ENCODE measurements at regions not wholly inside any gene's neighbourhood (a gene's known extent, or its start where the extent isn't known, plus 50 kb on each side); places are given as distances from the start of the nearest gene placed in this dataset.

DNA sequence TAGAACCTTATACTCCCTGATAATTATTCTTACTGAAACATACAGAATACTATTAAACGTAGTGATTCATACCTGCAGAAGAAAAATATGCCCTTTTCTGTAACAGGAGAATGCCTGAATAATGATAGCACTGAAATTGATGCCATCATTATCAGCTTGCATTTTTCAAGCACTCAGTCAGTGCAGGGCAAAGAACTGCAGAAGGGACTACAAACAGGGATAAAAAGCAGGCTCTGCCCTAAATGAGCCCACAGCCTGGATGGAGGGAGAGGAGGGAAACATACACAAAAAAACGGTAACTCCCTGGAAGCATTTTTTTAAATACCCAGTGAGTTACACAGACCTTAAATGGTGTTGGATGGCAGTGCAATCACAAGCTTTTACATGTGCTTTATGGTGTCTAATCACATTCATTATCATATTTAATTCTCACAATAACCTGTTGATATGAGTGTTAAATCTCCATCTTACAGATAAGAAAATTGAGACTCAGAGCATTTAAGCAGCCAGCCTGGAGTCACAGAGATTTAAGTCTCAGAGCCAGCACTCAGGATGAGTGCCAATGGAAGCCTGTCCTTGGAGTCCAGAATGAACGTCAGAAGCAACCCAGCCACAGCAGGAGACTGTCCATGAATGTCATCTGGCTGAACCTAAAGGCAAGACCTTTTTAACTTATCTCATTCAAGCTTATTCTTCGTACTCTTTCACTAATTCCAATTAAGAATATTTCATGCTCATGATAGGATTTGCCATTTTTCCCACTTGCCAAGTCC, 139.3 kb upstream of the CTNNA2 start:
- Histone ChIP-seq H3K36me3 (replicated peaks in 1 of 2; ENCODE audit: control insufficient read depth in 1 of 2, insufficient read depth in 2 of 2, low read length in 2 of 2) (no peaks in the 10 kb centered on the region), H3K4me3 (replicated peaks in 1 of 3; ENCODE audit: insufficient read depth in 1 of 3, low read depth in 2 of 3, low read length in 3 of 3) (no peak overlapping the region), H3K79me2 (ENCODE audit: insufficient read depth, low read length) (no peaks in the 10 kb centered on the region), H4K20me1 (ENCODE audit: insufficient read depth, low read length) (no peaks in the 10 kb centered on the region), H3K4me2 (ENCODE audit: low read depth, low read length) (no peak overlapping the region), H3K9me3 (ENCODE audit: low read length) (no peaks in the 10 kb centered on the region), H2AFZ (ENCODE audit: low read length) (no peak overlapping the region), H3K4me1 (ENCODE audit: insufficient read depth, low read length) (no peaks in the 10 kb centered on the region), H3K9ac (ENCODE audit: insufficient read depth, low read depth, low read length) (no peak overlapping the region), H3K27ac (ENCODE audit: extremely low read length, insufficient read depth, low read length) (no peak overlapping the region), H3K27me3 (ENCODE audit: control insufficient read depth in 1 of 2, insufficient read depth in 2 of 2, low read length in 2 of 2) (peaks cover 0 to 16% of the 10 kb centered on the region in 2 experiments; a peak in 2 of 5 replicates)
- WGBS (ENCODE audit: low lambda C conversion rate): 0% methylated on average over 3 of the region's 4 CpGs
- in situ Hi-C loops (cut with HindIII; ENCODE audit: extremely low pct_ligation_motif_present, low pct_unique_long_range_greater_than_20kb) (no loop called here), intact Hi-C loops (cut with micrococcal nuclease; ENCODE audit: unreplicated experiment) (no loop called here)
- no peak for TF ChIP-seq HOXA3 (CRISPR knock-in tag; IDR thresholded peaks at IDR 0.05)
- TF ChIP-seq, protein P1, sequence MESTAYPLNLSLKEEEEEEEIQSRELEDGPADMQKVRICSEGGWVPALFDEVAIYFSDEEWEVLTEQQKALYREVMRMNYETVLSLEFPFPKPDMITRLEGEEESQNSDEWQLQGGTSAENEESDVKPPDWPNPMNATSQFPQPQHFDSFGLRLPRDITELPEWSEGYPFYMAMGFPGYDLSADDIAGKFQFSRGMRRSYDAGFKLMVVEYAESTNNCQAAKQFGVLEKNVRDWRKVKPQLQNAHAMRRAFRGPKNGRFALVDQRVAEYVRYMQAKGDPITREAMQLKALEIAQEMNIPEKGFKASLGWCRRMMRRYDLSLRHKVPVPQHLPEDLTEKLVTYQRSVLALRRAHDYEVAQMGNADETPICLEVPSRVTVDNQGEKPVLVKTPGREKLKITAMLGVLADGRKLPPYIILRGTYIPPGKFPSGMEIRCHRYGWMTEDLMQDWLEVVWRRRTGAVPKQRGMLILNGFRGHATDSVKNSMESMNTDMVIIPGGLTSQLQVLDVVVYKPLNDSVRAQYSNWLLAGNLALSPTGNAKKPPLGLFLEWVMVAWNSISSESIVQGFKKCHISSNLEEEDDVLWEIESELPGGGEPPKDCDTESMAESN (CRISPR knock-in tag; conservative IDR thresholded peaks at IDR 0.05): no peak
- ChIA-PET POLR2A (no interaction called here), CTCF (ENCODE audit: low intra/inter-chr PET ratio, low total read pairs) (no interaction called here)
- no TSS peak for BruUV-seq (replicated peaks)
- DNase-seq (ENCODE audit: low spot score) (no peak), FAIRE-seq (no peak), ATAC-seq (no peak)

DNA sequence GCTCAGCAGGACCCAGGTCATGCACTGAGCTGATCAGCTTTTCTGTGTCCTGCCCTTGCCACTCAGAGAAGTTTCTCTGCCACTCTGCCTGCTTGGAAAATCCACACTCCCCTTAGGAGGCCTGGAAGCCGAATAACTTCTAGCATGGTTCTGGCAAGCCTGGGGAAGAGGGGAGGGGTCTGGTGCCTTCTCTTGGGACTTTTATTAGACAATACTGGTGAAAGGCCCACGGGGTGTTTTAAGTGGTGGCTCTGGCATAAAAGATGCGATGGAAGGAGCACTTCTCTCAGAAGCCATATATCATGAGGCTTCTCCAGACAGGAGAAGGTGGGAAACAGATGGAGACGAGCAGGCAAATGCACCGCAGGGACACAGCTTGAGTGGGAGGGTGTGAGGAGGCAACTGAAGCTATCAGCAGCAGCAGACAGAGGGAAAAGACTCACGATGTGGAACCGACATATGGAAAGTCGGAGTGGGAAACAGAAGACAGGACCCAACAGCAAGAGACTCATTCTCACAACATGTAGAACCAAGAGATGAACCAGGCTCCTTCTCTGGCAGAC, 141.8 kb upstream of the CTNNA2 start:
- Histone ChIP-seq H3K4me1 (ENCODE audit: insufficient read depth, low read length) (no peaks in the 10 kb centered on the region), H4K20me1 (ENCODE audit: insufficient read depth, low read length) (no peaks in the 10 kb centered on the region), H3K9ac (ENCODE audit: insufficient read depth, low read depth, low read length) (no peak overlapping the region), H3K4me3 (replicated peaks in 1 of 3; ENCODE audit: insufficient read depth in 1 of 3, low read depth in 2 of 3, low read length in 3 of 3) (no peak overlapping the region), H3K36me3 (replicated peaks in 1 of 2; ENCODE audit: control insufficient read depth in 1 of 2, insufficient read depth in 2 of 2, low read length in 2 of 2) (no peaks in the 10 kb centered on the region), H3K79me2 (ENCODE audit: insufficient read depth, low read length) (no peaks in the 10 kb centered on the region), H2AFZ (ENCODE audit: low read length) (no peak overlapping the region), H3K4me2 (ENCODE audit: low read depth, low read length) (no peak overlapping the region), H3K27ac (ENCODE audit: extremely low read length, insufficient read depth, low read length) (no peak overlapping the region), H3K27me3 (ENCODE audit: control insufficient read depth in 1 of 2, insufficient read depth in 2 of 2, low read length in 2 of 2) (peaks cover 0 to 25% of the 10 kb centered on the region in 2 experiments; a peak in 2 of 5 replicates), H3K9me3 (ENCODE audit: low read length) (no peaks in the 10 kb centered on the region)
- CTCF ChIA-PET (ENCODE audit: low intra/inter-chr PET ratio, low total read pairs): no interaction called here
- no peak for TF ChIP-seq RBFOX2 (IDR thresholded peaks at IDR 0.05; ENCODE audit: low read depth, low read length)
- intact Hi-C loops (cut with micrococcal nuclease; ENCODE audit: unreplicated experiment) (no loop called here), in situ Hi-C loops (cut with HindIII; ENCODE audit: extremely low pct_ligation_motif_present, low pct_unique_long_range_greater_than_20kb) (no loop called here)
- 7% methylated on average over 8 of the region's 8 CpGs for WGBS (ENCODE audit: low lambda C conversion rate)
- DNase-seq (ENCODE audit: low spot score) (no peak), FAIRE-seq (no peak), ATAC-seq (no peak)
- no TSS peak for BruUV-seq (replicated peaks)
- POLR2A ChIA-PET: no interaction called here
